H9 (cell line): ENCODE measurements at regions not wholly inside any gene's neighbourhood (a gene's known extent, or its start where the extent isn't known, plus 50 kb on each side); places are given as distances from the start of the nearest gene placed in this dataset.

Experiments
- DNase-seq: peaks from one replicate; pipeline ENCODE4 v3.0.0-alpha.2; 2017
- H2AFZ ChIP-seq: one replicate; pipeline ENCODE4 v1.6.1; 2013; ENCODE audit warnings: mild to moderate bottlenecking, low read length, control low read depth, moderate library complexity
- H2AK5ac ChIP-seq: 2 replicates; pipeline ENCODE4 v1.6.1; 2013; ENCODE audit warnings: low read length, control low read depth, mixed read lengths; ENCODE audit not compliant: insufficient read length
- H2BK120ac ChIP-seq: one replicate; pipeline ENCODE4 v1.6.1; 2013; ENCODE audit warnings: low read depth, mild to moderate bottlenecking, low read length, control low read depth, inconsistent platforms; ENCODE audit not compliant: poor library complexity, severe bottlenecking
- H2BK12ac ChIP-seq: 2 replicates; pipeline ENCODE4 v1.6.1; 2013; ENCODE audit warnings: low read length, control low read depth, mixed read lengths, low read depth; ENCODE audit not compliant: insufficient read length
- H2BK15ac ChIP-seq: 2 replicates; pipeline ENCODE4 v1.6.1; 2013; ENCODE audit warnings: low read depth, low read length, control low read depth
- H2BK20ac ChIP-seq: one replicate; pipeline ENCODE4 v1.6.1; 2013; ENCODE audit warnings: low read depth, mild to moderate bottlenecking, low read length, control low read depth, inconsistent platforms; ENCODE audit not compliant: poor library complexity, severe bottlenecking
- H2BK5ac ChIP-seq: 2 replicates; pipeline ENCODE4 v1.6.1; 2013; ENCODE audit warnings: low read length, control low read depth, mixed read lengths; ENCODE audit not compliant: insufficient read length
- H3K14ac ChIP-seq: 2 replicates; pipeline ENCODE4 v1.6.1; 2013; ENCODE audit warnings: low read length, control low read depth; ENCODE audit not compliant: insufficient read depth
- H3K18ac ChIP-seq: 2 replicates; pipeline ENCODE4 v1.6.1; 2013; ENCODE audit warnings: low read depth, mild to moderate bottlenecking, mixed read lengths, low read length, control low read depth; ENCODE audit not compliant: insufficient read length
- H3K23ac ChIP-seq: 2 replicates; pipeline ENCODE4 v1.6.1; 2013; ENCODE audit warnings: low read length, control low read depth, mixed read lengths, low read depth; ENCODE audit not compliant: insufficient read length
- H3K23me2 ChIP-seq: 2 replicates; pipeline ENCODE4 v1.6.1; 2013; ENCODE audit warnings: low read depth, mild to moderate bottlenecking, mixed read lengths, low read length, control low read depth; ENCODE audit not compliant: insufficient read length, poor library complexity, severe bottlenecking
- H3K27ac ChIP-seq: 2 replicates; pipeline ENCODE4 v1.5.1; 2013; ENCODE audit warnings: low read length, control low read depth, mixed read lengths, low read depth; ENCODE audit not compliant: insufficient read length
- H3K27me3 ChIP-seq: 2 replicates; pipeline ENCODE4 v1.6.1; 2013; ENCODE audit warnings: low read length, control low read depth, inconsistent platforms; ENCODE audit not compliant: insufficient read depth
- H3K4ac ChIP-seq: 2 replicates; pipeline ENCODE4 v1.6.1; 2013; ENCODE audit warnings: low read depth, mild to moderate bottlenecking, control low read depth, inconsistent platforms, low read length, moderate library complexity
- H3K4me1 ChIP-seq: 2 replicates; pipeline ENCODE4 v1.6.1; 2013; ENCODE audit warnings: low read length, control low read depth, inconsistent platforms; ENCODE audit not compliant: insufficient read depth
- H3K4me2 ChIP-seq: 2 replicates; pipeline ENCODE4 v1.6.1; 2013; ENCODE audit warnings: low read length, control low read depth, mixed read lengths; ENCODE audit not compliant: insufficient read length, insufficient read depth
- H3K56ac ChIP-seq: 2 replicates; pipeline ENCODE4 v1.6.1; 2013; ENCODE audit warnings: low read depth, mild to moderate bottlenecking, mixed read lengths, low read length, control low read depth; ENCODE audit not compliant: insufficient read length
- H3K79me1 ChIP-seq: 2 replicates; pipeline ENCODE4 v1.6.1; 2013; ENCODE audit warnings: low read depth, mild to moderate bottlenecking, moderate library complexity, low read length, control low read depth, inconsistent platforms; ENCODE audit not compliant: insufficient read depth, poor library complexity, severe bottlenecking
- H3K79me2 ChIP-seq: 2 replicates; pipeline ENCODE4 v1.6.1; 2013; ENCODE audit warnings: low read length, control low read depth, inconsistent platforms; ENCODE audit not compliant: insufficient read depth
- H3K9ac ChIP-seq: 2 replicates; pipeline ENCODE4 v1.6.1; 2013; ENCODE audit warnings: low read length, control low read depth, mixed read lengths; ENCODE audit not compliant: insufficient read length; ENCODE audit errors: extremely low read depth
- H3K9me3 ChIP-seq: one replicate; pipeline ENCODE4 v1.6.1; 2013; ENCODE audit warnings: low read depth, low read length, inconsistent platforms; ENCODE audit not compliant: control insufficient read depth
- H3T11ph ChIP-seq: one replicate; pipeline ENCODE4 v1.6.1; 2013; ENCODE audit warnings: mild to moderate bottlenecking, low read length, control low read depth, inconsistent platforms
- H4K20me1 ChIP-seq: one replicate; pipeline ENCODE4 v1.6.1; 2013; ENCODE audit not compliant: control insufficient read depth, insufficient read length, insufficient read depth
- H4K5ac ChIP-seq: 2 replicates; pipeline ENCODE4 v1.6.1; 2013; ENCODE audit warnings: low read depth, mild to moderate bottlenecking, mixed read lengths, low read length, control low read depth; ENCODE audit not compliant: insufficient read length
- H4K8ac ChIP-seq: replicated peaks from 2 replicates; pipeline ENCODE4 v1.6.1; 2013; ENCODE audit warnings: low read length, control low read depth, mixed read lengths, low read depth; ENCODE audit not compliant: insufficient read length
- H4K91ac ChIP-seq: 2 replicates; pipeline ENCODE4 v1.6.1; 2013; ENCODE audit warnings: low read depth, mild to moderate bottlenecking, moderate library complexity, mixed read lengths, low read length, control low read depth; ENCODE audit not compliant: insufficient read length
- H3K27ac Mint-ChIP-seq, 3 experiments: 2 replicates in 2 of 3; 3 replicates in 1 of 3; pipeline ENCODE4 v1.8.0; 2020 to 2021; ENCODE audit warnings: mixed read lengths in 3 of 3, mild to moderate bottlenecking in 1 of 3, moderate library complexity in 1 of 3
- H3K27me3 Mint-ChIP-seq: 2 replicates; pipeline ENCODE4 v1.8.0; 2021; ENCODE audit warnings: low read depth, mild to moderate bottlenecking, moderate library complexity, mixed read lengths
- H3K36me3 Mint-ChIP-seq, 3 experiments: 2 replicates in 2 of 3; 3 replicates in 1 of 3; pipeline ENCODE4 v1.8.0; 2020 to 2021; ENCODE audit warnings: low read depth in 3 of 3, mixed read lengths in 3 of 3; ENCODE audit not compliant: insufficient read depth in 1 of 3
- H3K4me1 Mint-ChIP-seq, 2 experiments: 2 replicates each; pipeline ENCODE4 v1.8.0; 2020; ENCODE audit warnings: mixed read lengths in 2 of 2
- H3K4me3 Mint-ChIP-seq, 2 experiments: 2 replicates in 1 of 2; 3 replicates in 1 of 2; pipeline ENCODE4 v1.8.0; 2020 to 2021; ENCODE audit warnings: mild to moderate bottlenecking in 2 of 2, mixed read lengths in 2 of 2, moderate library complexity in 1 of 2
- H3K9me3 Mint-ChIP-seq, 2 experiments: 2 replicates in 1 of 2; 3 replicates in 1 of 2; pipeline ENCODE4 v1.8.0; 2020; ENCODE audit warnings: mild to moderate bottlenecking in 2 of 2, mixed read lengths in 2 of 2, moderate library complexity in 1 of 2
- CTCF ChIP-seq: fragments of 200-600 bp; sonication (generic); conservative IDR thresholded peaks from 3 replicates; pipeline ENCODE4 v1.8.0; 2021; ENCODE audit warnings: antibody characterized with exemption, mild to moderate bottlenecking
- WGBS: extraction: QIAGEN DNeasy Blood & Tissue Kit; methylation state at CpG from one replicate; pipeline ENCODE4 v1.1.7; 2013; ENCODE audit warnings: missing lambda C conversion rate, low lambda C conversion rate, mixed read lengths; ENCODE audit not compliant: insufficient read length; ENCODE audit errors: extremely low coverage; 5-methylcytosine and 5-hydroxymethylcytosine counted together

GRCh38 chr22:22954656-22955055 is 67.0 kb downstream of the IGLL5 start:
- H4K5ac ChIP-seq = no peak overlapping the region
- no peak overlapping the region for H2BK5ac ChIP-seq
- H3K79me1 ChIP-seq = no peaks in the 10 kb centered on the region
- H3K27me3 ChIP-seq = no peaks in the 10 kb centered on the region; the same call in 1 of the 2 replicates
- H3K9me3 ChIP-seq = no peaks in the 10 kb centered on the region
- H4K91ac ChIP-seq = no peak overlapping the region
- no peak overlapping the region for H4K8ac ChIP-seq
- no peak overlapping the region for H3K18ac ChIP-seq
- Mint-ChIP-seq H3K4me1 (peaks cover 5 to 6% of the 10 kb centered on the region in 2 experiments), H3K4me3 (no peak overlapping the region), H3K36me3 (no peaks in the 10 kb centered on the region), H3K27me3 (peaks cover 94% of the 10 kb centered on the region), H3K9me3 (peaks cover 2% of the 10 kb centered on the region in 2 experiments; a peak in 2 of 5 replicates), H3K27ac (no peak overlapping the region)
- H2AK5ac ChIP-seq = no peak overlapping the region
- H4K20me1 ChIP-seq = no peaks in the 10 kb centered on the region
- peak; percentile 70 for DNase-seq
- no peak overlapping the region for H3T11ph ChIP-seq
- no peak overlapping the region for H3K14ac ChIP-seq
- H3K79me2 ChIP-seq = no peaks in the 10 kb centered on the region
- H2BK15ac ChIP-seq = no peak overlapping the region
- no peak overlapping the region for H3K4ac ChIP-seq
- no peak overlapping the region for H2AFZ ChIP-seq
- no peak overlapping the region for H3K9ac ChIP-seq
- H2BK12ac ChIP-seq = no peak overlapping the region
- no peaks in the 10 kb centered on the region for H3K4me1 ChIP-seq
- no peak overlapping the region for H2BK120ac ChIP-seq
- no peak overlapping the region for H2BK20ac ChIP-seq
- H3K23me2 ChIP-seq = peaks cover 2% of the 10 kb centered on the region
- no peak overlapping the region for H3K56ac ChIP-seq
- WGBS = no CpG with 5 or more reads among the region's 16 CpGs
- no peak overlapping the region for H3K23ac ChIP-seq
- H3K4me2 ChIP-seq = no peak overlapping the region
- H3K27ac ChIP-seq = no peak overlapping the region
- peak; percentile 75 for TF ChIP-seq CTCF
